ENCODE measurements at regions not wholly inside any gene's neighbourhood (a gene's known extent, or its start where the extent isn't known, plus 50 kb on each side); places are given as distances from the start of the nearest gene placed in this dataset.

DNA sequence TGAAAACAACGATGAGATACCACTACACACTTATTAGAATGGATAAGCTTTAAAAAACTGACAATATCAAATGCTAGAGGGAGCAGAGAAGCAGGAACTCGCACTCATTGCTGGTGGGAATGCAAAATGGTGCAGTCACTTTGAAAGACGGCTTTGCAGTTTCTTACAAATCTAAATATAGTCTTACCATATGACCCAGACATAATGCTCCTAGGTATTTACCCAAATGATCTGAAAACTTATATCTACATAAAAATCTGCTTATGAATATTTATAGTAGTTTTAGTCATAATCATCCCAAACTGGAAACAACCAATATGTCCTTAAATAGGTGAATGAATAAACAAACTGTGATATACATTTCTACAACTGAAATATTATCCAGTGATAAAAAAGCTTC lies 430.9 kb downstream of the MATN1 start:
- DNase-seq (ENCODE audit: low read depth, low spot score) = no peak

DNA sequence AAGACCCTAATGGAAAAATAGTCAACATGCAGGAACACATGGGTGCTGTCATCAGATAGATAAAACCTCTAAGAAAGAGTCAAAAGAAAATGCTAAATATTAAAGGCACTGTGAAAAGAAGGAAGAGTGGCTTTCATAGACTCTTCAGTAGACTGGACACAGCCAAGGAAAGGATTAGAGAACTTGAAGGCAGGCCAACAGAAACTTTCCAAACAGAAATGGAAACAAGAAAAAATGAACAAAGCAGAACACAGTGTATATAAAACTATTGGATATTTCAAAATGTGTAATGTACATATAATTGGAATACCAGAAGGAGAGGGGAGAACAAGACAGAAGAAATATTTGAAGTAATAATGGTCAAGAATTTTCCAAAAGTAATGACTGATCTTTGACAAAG lies 431.9 kb downstream of the MATN1 start:
- DNase-seq (ENCODE audit: low read depth, low spot score) = no peak

DNA sequence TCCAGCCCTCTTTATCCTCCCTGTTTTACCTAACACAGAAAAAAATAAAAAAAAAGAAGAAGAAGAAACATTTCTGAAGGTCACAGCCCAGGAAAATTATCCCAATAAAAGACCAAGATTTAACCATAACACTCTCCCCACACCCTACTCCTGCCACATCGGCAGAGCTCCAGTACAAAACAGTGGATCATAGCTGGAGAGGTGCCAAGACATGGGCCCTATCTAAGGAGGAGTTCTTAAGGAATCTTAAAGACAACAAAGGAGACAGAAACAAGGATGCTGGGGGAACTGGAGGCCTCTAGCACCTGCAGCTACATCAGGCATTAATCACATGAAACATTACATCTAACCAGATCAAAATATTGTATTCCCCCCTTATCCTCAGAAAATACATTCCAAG lies 432.8 kb downstream of the MATN1 start:
- no peak for DNase-seq (ENCODE audit: low read depth, low spot score)

DNA sequence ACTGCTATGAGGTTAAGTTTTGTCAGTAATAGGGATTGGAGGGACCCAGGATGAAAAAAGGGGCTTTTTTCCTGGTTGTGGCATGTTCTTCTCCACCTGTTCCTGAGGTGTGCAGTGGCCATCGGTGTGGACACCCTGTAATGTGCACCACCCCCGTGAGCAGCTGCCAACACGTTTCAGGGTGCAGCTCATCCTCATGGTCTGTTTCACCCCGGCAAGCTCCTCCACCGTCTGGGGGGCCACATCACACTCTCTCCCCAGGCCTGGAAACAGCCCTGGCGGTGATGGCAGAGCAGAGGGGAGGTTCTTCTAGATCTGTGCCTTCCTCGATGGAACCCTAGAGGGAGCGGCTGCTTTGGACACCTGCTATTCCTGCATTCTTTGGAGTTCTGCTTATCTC lies 435.4 kb downstream of the MATN1 start:
- no peak for DNase-seq (ENCODE audit: low read depth, low spot score)

DNA sequence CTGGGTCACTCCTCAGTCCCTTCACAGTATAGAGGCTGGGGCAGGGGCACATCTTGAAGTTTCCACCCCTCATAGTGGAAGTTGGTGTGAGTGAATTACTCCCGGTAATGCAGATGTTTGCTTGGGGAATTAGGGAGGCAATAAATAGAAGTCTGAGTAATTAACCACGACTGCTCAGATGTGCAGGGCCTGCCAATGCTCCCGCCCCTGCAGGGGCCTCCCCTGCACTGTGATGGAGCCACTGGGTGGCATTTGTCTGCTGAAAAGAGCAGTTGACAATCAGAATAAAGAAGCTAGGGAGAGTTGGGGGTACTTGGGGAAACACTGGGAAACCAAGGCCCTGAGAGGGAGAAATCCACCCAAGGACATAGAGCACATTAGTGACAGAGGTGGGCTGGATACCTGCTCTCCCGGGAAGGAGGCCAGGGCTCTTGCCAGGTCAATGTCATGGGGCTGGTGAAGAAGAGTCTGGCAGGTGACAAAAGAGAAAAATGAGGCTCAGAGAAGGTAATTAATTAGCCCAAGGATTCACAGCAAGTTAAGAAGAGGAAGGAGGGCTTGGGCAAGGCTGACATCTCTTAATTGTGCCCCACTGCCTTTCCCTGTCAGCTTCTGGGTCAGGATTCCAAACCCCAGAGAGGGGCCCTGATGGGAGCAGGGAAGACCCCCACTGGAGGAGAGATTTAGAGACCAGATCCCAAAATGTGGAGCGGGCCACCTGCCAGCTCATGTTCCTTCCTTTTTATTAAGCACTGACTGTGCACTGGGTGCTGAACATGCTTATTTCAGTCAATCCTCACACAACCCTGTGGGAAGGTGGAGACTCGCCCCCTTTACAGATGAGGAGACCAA lies 436.2 kb downstream of the MATN1 start:
- DNase-seq (ENCODE audit: low read depth, low spot score) = no peak

GRCh38 chr1:30286241-30286987 lies 437.0 kb downstream of the MATN1 start:
- no peak for DNase-seq (ENCODE audit: low read depth, low spot score)

DNA sequence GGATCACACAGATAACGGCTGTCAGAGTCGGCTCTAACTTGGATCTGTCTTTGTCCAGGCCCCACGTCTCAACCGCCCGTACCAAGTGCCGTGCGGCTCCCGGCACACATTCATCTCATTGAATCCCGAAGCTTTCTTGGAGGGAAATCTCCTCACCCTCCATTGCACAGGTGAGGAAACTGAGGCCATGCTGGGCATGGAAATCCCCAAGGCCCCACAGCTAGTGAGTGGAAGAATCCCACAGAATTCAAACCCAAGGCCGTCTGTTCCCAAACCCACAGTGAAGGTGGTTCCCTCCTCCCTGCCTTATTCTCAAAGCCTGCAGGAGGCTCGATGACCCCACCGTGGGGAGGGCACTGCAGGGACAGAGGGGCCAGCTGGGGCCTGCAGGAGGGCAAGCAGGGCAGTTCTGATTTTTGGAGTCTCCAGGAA lies 437.9 kb downstream of the MATN1 start:
- DNase-seq (ENCODE audit: low read depth, low spot score) = no peak

DNA sequence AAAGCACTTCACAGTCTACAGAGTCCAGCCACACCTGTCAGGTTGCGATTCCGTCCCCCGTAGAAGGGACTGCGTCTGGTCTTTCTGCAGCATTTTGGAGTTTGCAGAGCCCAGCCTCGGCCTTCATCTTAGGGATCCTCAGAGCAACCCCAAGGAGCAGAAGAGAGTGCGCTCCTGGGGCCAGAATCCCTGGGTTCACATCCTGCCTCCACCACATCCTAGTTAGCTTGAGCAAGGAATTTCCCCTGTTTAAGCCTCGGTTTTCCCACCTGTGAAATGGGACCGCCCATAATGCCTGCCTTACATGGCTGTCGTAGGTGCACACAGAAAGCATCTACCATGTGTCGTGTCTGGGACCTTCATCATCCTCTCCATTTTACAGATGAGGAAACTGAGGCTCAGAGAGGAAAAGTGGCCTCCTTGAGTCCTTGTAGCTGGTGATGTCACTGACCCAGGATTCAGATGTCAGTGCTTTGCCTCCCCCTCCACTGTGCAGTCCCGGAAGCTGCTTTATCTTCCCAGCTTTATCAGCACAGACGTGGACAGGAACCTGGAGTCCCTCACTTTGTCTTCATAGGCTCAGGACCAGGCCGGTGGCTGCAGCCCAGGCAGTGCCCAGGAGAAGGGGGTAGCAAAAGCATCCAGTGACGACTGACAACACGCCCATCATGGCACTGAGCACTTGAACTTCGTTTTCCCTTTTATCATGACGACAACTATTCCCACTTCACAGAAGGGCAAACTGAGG lies 438.5 kb downstream of the MATN1 start:
- no peak for DNase-seq (ENCODE audit: low read depth, low spot score)

GRCh38 chr1:30284226-30284625 lies 439.2 kb downstream of the MATN1 start:
- DNase-seq (ENCODE audit: low read depth, low spot score) = no peak

DNA sequence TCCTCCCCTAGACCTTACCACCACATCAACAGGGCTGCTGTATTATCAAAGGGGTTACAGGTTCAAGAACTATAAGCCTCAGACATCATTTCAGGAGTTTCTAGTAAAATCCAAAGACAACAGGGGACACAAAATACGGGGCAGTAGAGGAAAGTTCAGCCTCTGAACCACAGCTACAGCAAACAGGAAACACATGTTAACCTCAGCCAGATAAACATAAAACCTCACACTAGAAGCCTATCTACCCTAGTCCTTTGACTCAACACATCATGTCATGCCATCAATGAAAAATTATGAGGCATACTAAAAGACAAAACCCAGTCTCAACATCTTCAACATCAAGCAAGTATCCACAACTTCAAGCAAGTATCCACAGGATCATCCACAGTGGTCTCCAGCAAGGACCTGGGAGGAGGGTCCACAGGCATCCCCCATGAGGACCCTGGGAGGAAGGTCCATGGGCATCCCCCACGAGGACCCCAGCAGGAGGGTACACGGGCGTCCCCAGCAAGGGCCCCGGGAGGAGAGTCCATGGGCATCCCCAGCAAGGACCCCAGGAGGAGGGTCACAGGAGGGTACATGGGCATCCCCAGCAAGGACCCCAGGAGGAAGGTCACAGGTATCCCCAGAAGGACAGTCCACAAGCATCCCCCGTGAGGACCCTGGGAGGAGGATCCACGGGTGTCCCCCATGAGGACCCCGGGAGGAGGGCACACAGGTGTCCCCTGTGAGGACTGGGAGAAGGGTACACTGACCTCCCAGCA lies 440.0 kb downstream of the MATN1 start:
- DNase-seq (ENCODE audit: low read depth, low spot score) = no peak

GRCh38 chr1:30280572-30280971 lies 442.8 kb downstream of the MATN1 start:
- DNase-seq (ENCODE audit: low read depth, low spot score) = no peak

DNA sequence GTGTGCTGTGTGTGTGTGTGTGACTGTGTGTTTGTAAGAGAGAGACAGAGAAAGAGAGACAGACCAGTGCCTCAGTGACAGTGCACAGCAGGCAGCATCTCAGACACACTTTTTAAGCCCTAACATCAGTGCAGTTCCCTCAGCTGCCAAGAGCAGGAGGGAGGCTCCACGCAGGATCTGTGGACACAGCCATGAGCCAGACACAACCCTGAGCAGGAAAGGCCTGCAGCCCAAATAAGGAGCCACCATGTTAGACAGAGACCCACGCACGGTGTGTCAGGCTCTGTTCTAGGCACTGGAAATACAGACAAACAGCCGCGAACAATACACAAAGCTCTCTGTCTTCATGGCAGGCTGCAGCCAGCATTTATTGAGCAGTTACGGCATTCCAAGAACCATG lies 445.5 kb downstream of the MATN1 start:
- no peak for DNase-seq (ENCODE audit: low read depth, low spot score)

- no peak for DNase-seq (ENCODE audit: low read depth, low spot score)
Measured at GRCh38 chr1:30277415-30277814, 446.0 kb downstream of the MATN1 start.

DNA sequence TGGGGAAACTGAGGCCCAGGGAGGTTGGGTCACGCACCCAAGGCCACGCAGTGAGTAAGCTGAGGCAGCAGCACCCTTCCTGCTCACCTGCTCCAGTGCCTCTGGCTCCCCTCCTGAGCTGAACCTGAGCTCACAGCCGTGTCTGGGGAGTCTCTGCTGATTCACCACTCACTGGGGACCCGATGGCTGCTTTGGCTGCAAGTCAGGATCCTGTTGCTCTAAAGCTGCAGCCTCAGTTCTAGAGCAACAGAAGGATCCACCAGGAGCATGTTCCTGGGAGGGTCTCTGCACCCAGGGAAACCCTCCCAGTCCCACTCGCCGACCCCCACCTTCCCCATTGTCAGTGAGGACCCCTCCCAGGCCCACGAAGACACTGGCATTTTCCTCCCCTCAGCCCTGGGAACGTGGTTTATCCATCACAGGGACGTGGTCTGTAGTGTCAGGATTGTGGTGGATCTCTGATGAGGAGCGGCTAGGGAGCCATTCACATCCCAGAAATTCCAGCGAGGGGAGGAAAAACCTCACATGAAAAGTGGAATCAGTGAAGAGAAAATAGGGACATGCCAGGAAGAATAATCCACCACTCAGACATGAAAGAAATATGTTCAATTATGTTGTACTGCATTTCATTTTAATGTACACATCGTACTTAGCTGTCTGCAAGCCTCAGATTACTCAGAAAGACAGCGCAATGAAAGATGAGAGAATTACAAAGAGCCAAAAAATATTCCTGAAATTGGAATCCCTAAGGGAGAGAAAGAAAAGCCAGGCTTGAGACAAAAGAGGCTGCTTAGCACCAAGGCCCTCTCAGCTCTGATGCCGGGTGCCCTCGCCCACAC lies 447.2 kb downstream of the MATN1 start:
- DNase-seq (ENCODE audit: low read depth, low spot score) = no peak

DNA sequence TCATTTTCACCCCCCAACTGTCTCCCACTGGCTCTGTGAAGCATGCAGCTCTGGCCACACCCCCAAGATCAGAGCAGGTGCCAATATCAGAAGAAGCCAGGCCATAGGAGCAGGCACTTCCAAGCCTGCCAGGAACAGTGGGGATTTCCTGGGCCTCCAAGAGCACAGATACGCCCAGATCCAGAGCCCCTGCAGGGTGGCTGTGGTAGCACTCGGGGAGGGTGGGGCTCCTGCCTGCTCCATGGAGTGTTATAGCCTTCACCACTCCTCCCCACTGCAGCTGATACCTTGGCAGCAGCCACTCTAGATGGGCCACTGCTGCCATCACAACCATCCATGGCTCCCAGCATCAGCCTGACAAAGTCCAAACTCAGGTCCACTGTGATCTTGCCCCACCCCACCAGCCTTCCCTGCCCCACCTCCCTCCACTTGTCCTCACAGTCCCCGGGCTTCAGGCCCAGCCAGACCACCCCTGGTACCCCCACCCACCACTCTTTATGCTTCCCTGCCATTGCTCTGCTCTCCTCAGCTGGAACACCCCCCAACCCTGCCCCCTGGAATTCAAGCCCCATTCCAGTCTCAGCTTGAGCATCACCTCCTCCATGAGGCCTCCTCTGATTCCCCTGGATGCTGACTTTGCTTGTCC lies 448.3 kb downstream of the MATN1 start:
- no peak for DNase-seq (ENCODE audit: low read depth, low spot score)

DNA sequence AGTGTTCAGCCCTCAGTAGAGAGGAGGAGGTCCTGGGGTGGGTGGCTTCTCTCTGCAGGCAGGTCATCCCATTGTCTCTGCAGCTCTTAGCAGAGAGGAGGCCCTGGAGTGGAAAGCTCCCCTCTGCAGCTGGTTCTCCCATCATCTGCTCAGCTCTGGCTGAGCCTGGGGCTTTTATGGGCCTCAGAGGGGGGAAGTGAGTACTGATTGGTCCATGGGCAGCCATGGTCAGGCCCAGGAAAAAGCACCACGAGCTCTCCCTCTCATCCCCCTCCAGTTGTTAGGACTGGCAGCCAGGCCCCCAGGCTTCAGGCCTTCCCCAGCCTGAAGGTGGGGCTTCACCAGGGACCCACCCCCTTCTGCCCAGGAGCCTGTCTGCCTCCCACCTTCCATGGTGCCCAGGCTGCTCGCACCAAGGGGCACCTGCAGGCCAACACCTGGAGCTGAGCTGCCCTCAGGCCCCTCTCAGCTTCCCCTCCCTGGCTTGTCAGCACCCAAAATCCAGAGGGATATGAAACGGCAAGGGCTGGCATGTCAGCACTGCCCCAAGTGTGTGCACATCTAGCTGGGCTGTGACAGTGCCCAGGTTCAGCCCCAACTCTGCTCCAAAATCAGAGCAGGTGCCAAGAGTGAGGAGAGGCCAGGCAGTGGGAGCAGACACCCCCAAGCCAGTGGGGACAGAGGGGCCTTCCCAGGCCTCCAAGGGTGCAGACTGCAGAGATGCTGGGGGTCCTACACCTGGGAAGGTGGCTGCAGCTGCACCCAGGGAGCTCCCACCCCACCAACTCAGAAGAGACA lies 449.0 kb downstream of the MATN1 start:
- no peak for DNase-seq (ENCODE audit: low read depth, low spot score)

DNA sequence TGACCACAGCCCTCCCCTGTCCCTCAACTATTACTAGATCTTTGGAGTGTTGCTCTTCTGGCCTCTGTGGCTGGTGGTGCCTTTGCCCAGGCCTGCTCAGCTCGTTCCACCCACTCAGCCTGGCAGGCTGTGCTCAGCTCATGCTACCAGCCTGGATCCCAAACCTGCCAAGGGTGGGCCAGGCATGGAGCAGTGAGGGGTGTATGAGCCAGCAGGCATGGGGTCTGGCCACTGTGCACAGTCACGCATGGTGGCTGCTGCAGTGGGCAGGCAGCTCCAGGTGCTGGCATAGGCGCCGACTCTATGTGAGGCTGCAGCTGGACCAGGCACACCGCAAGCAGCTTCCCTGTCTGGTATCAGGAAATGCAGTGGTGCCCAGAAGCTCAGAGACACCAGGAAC lies 449.9 kb downstream of the MATN1 start:
- no peak for DNase-seq (ENCODE audit: low read depth, low spot score)

GRCh38 chr1:30273021-30273325 lies 450.4 kb downstream of the MATN1 start:
- no peak for DNase-seq (ENCODE audit: low read depth, low spot score)

DNA sequence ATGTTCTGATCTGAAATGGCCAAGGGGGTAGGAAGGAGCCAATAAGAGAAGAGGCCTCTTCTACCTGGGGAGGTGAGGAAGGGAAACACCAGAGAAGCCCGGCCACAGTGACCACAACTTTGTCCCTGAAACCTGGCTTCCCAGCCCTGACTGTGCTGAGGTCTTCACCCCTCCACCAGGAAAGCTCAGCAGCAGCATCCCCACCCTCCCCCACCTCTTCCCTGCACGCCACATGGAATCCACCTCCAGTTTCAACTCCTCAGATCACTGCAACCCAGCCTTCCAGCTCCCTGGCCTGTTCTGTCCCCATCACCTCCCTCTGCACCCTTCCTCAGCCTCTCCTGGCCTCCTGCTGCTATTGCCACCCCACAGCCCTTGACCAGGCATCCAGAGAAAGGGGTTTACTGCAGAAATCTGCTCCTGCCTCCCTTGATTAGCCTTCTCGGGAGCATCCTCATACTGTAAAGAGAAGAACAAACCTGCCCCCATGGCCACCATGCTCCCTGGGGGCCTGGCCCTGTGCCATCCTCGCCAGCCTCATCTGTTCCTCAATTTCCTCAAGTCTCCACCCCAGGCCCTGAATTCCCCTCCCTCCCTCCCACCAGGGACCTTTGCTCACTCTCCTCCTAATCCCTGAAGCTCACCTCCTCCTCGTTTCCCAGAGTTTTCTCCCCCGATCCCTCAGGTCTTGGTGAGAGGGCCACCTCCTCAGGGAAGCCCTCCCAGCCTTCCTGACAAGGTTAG lies 450.9 kb downstream of the MATN1 start:
- DNase-seq (ENCODE audit: low read depth, low spot score) = no peak

All from astrocyte of the hippocampus (primary cell).